MCF 10A (cell line): ENCODE measurements at regions not wholly inside any gene's neighbourhood (a gene's known extent, or its start where the extent isn't known, plus 50 kb on each side); places are given as distances from the start of the nearest gene placed in this dataset.

Source experiments
- BruUV-seq: library from RNA; stranded (reverse); fragments of 400-500 nt; replicated peaks from 2 replicates; lab custom pipeline; 2021; lab: Mats Ljungman, UMichigan
- CTCF ChIA-PET: fragments of 300-600 bp; sonication (Branson Sonifier 250); formaldehyde crosslinking; extraction: SDS; loops from one replicate; lab custom pipeline; 2021; ENCODE audit warnings: antibody characterized with exemption, inconsistent platforms; lab: Yijun Ruan, JAX
- POLR2A ChIA-PET: fragments of 300-600, 350-650 bp; sonication (Branson Sonifier 250); formaldehyde crosslinking; extraction: SDS; loops from one replicate; lab custom pipeline; 2020; ENCODE audit warnings: antibody characterized with exemption, inconsistent platforms; lab: Yijun Ruan, JAX
- DNase-seq: peaks from one replicate; pipeline ENCODE4 v3.0.0-alpha.2; 2018; ENCODE audit not compliant: unreplicated experiment
- H3K27ac Mint-ChIP-seq: one replicate; pipeline ENCODE4 v1.8.0; 2022; ENCODE audit warnings: mild to moderate bottlenecking, low read depth, mixed read lengths; ENCODE audit not compliant: unreplicated experiment
- H3K27me3 Mint-ChIP-seq: one replicate; pipeline ENCODE4 v1.8.0; 2022; ENCODE audit warnings: mixed read lengths; ENCODE audit not compliant: insufficient read depth, unreplicated experiment
- H3K36me3 Mint-ChIP-seq: one replicate; pipeline ENCODE4 v1.8.0; 2022; ENCODE audit warnings: mild to moderate bottlenecking, moderate library complexity, mixed read lengths; ENCODE audit not compliant: insufficient read depth, unreplicated experiment
- H3K4me1 Mint-ChIP-seq: one replicate; pipeline ENCODE4 v1.8.0; 2022; ENCODE audit warnings: mixed read lengths; ENCODE audit not compliant: insufficient read depth, unreplicated experiment
- H3K4me3 Mint-ChIP-seq: one replicate; pipeline ENCODE4 v1.8.0; 2022; ENCODE audit warnings: mild to moderate bottlenecking, moderate library complexity, mixed read lengths; ENCODE audit not compliant: unreplicated experiment
- H3K9me3 Mint-ChIP-seq: one replicate; pipeline ENCODE4 v1.8.0; 2022; ENCODE audit warnings: mixed read lengths; ENCODE audit not compliant: unreplicated experiment
- CTCF ChIP-seq: fragments of 200-600 bp; IDR thresholded peaks from one replicate; pipeline ENCODE4 v1.8.0; 2022; ENCODE audit warnings: antibody characterized with exemption, mild to moderate bottlenecking; ENCODE audit not compliant: unreplicated experiment
- intact Hi-C: fragments of 100-400 bp; cut with micrococcal nuclease; formaldehyde crosslinking; loops from 2 replicates; pipeline ENCODE4 v1.14.1; 2022

- TF ChIP-seq CTCF: no peak
- intact Hi-C loops: no loop called here
- peaks cover 4% of the 10 kb centered on the region for H3K4me1 Mint-ChIP-seq
- H3K27me3 Mint-ChIP-seq: peaks cover 69% of the 10 kb centered on the region
- no peak overlapping the region for H3K27ac Mint-ChIP-seq
- H3K9me3 Mint-ChIP-seq: no peaks in the 10 kb centered on the region
- CTCF ChIA-PET: interaction anchor here (1.5 to 2.6 kb wide), 2 partner anchors 9 to 119 kb away, joined by 5 to 7 read pairs; no protein-coding TSS in a partner anchor
- no peak for DNase-seq
- H3K4me3 Mint-ChIP-seq: no peak overlapping the region
- no peaks in the 10 kb centered on the region for H3K36me3 Mint-ChIP-seq
- no TSS peak for BruUV-seq
- POLR2A ChIA-PET: no interaction called here
Measured at GRCh38 chrX:69102612-69103194, 62.5 kb downstream of the PJA1 start.

- intact Hi-C loops: no loop called here
- ChIA-PET POLR2A (no interaction called here), CTCF (interaction anchor here (0.6 to 2.6 kb wide), 3 partner anchors 8 to 120 kb away, joined by 3 to 7 read pairs (median 5); no protein-coding TSS in a partner anchor)
- Mint-ChIP-seq H3K4me3 (no peak overlapping the region), H3K36me3 (no peaks in the 10 kb centered on the region), H3K27me3 (peaks cover 60% of the 10 kb centered on the region), H3K9me3 (no peaks in the 10 kb centered on the region), H3K27ac (no peak overlapping the region), H3K4me1 (no peaks in the 10 kb centered on the region)
- no peak for DNase-seq
- TF ChIP-seq CTCF: no peak
- no TSS peak for BruUV-seq
Measured at GRCh38 chrX:69101683-69102251, 63.5 kb downstream of the PJA1 start.

- no peaks in the 10 kb centered on the region for H3K9me3 Mint-ChIP-seq
- no TSS peak for BruUV-seq
- no peak overlapping the region for H3K4me3 Mint-ChIP-seq
- TF ChIP-seq CTCF: no peak
- intact Hi-C loops: no loop called here
- DNase-seq: no peak
- H3K27me3 Mint-ChIP-seq: peaks cover 47% of the 10 kb centered on the region
- no peaks in the 10 kb centered on the region for H3K4me1 Mint-ChIP-seq
- no peaks in the 10 kb centered on the region for H3K36me3 Mint-ChIP-seq
- ChIA-PET POLR2A (no interaction called here), CTCF (interaction anchor here (1.1 kb wide), 1 partner anchor 33 kb away, joined by 3 read pairs; no protein-coding TSS in a partner anchor)
- H3K27ac Mint-ChIP-seq: no peak overlapping the region
Measured at GRCh38 chrX:69100478-69100877, 64.8 kb downstream of the PJA1 start.

- no peak for DNase-seq
- no peak for TF ChIP-seq CTCF
- POLR2A ChIA-PET: no interaction called here
- BruUV-seq: no TSS peak
- no peaks in the 10 kb centered on the region for H3K36me3 Mint-ChIP-seq
- intact Hi-C loops: loop anchor here (10.0 kb wide), 1 partner anchor 187 kb away; no protein-coding TSS in a partner anchor
- no peaks in the 10 kb centered on the region for H3K4me1 Mint-ChIP-seq
- H3K27ac Mint-ChIP-seq: no peak overlapping the region
- no peaks in the 10 kb centered on the region for H3K9me3 Mint-ChIP-seq
- H3K27me3 Mint-ChIP-seq: peaks cover 21% of the 10 kb centered on the region
- no peak overlapping the region for H3K4me3 Mint-ChIP-seq
- CTCF ChIA-PET: interaction anchor here (0.6 to 2.0 kb wide), 3 partner anchors 31 to 517 kb away, joined by 3 to 5 read pairs (median 4); no protein-coding TSS in a partner anchor
Measured at GRCh38 chrX:69097451-69098236, 67.6 kb downstream of the PJA1 start.
